DND-41 (cell line): ENCODE measurements at regions not wholly inside any gene's neighbourhood (a gene's known extent, or its start where the extent isn't known, plus 50 kb on each side); places are given as distances from the start of the nearest gene placed in this dataset.

ENCODE experiments used
- EZH2 ChIP-seq: IDR thresholded peaks from 3 replicates; pipeline ENCODE4 v1.6.1; 2012; ENCODE audit warnings: borderline replicate concordance, low read depth, mild to moderate bottlenecking, moderate library complexity, low read length, inconsistent platforms; ENCODE audit not compliant: severe bottlenecking
- TF ChIP-seq, protein P1 (sequence below): IDR thresholded peaks from 2 replicates; pipeline ENCODE4 v1.5.1; 2012; ENCODE audit warnings: borderline replicate concordance, low read length, moderate library complexity, mild to moderate bottlenecking; ENCODE audit not compliant: poor library complexity, severe bottlenecking; ENCODE audit errors: extremely low read depth

DNA sequence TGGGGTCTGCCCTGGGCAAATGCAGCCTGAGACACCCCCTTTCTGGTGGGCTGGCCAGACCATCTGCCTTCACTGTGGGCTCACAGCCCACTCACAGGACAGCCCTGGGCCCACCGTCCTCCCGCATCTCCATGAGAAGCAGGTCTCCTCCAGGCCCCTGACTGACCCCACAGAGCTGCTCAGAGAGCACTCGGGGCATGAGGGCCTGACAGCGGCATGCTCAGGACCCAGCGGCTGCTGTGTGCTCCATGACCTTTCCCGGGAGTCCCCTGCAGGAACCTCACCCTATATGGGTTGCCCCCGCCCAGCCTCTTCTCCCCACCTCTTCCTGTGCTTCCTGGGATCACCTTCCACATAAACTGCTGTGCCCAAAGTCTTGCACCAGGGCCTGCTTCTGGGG lies 162.4 kb upstream of the CST7 start:
- TF ChIP-seq, protein P1, sequence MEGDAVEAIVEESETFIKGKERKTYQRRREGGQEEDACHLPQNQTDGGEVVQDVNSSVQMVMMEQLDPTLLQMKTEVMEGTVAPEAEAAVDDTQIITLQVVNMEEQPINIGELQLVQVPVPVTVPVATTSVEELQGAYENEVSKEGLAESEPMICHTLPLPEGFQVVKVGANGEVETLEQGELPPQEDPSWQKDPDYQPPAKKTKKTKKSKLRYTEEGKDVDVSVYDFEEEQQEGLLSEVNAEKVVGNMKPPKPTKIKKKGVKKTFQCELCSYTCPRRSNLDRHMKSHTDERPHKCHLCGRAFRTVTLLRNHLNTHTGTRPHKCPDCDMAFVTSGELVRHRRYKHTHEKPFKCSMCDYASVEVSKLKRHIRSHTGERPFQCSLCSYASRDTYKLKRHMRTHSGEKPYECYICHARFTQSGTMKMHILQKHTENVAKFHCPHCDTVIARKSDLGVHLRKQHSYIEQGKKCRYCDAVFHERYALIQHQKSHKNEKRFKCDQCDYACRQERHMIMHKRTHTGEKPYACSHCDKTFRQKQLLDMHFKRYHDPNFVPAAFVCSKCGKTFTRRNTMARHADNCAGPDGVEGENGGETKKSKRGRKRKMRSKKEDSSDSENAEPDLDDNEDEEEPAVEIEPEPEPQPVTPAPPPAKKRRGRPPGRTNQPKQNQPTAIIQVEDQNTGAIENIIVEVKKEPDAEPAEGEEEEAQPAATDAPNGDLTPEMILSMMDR = no peak
- TF ChIP-seq EZH2 = no peak
